Stimulated activated CD4-positive, alpha-beta T cell treated with anti-CD3 and anti-CD28 coated beads, Interleukin-1b, Interleukin-23, amount 100 ng/mL, for 24 hours (primary cell): ENCODE measurements at regions not wholly inside any gene's neighbourhood (a gene's known extent, or its start where the extent isn't known, plus 50 kb on each side); places are given as distances from the start of the nearest gene placed in this dataset.

Experiments used
- DNase-seq, 4 experiments: peaks; one replicate each; pipeline ENCODE4 v3.0.0-alpha.2; 2020; ENCODE audit warnings: low read depth in 4 of 4, low spot score in 1 of 4

- DNase-seq: no peak
Observed at GRCh38 chr1:213921311-213921710, 66.5 kb upstream of the PROX1 start.

- no peak for DNase-seq
Observed at GRCh38 chr1:213921712-213922111, 66.1 kb upstream of the PROX1 start.

DNA sequence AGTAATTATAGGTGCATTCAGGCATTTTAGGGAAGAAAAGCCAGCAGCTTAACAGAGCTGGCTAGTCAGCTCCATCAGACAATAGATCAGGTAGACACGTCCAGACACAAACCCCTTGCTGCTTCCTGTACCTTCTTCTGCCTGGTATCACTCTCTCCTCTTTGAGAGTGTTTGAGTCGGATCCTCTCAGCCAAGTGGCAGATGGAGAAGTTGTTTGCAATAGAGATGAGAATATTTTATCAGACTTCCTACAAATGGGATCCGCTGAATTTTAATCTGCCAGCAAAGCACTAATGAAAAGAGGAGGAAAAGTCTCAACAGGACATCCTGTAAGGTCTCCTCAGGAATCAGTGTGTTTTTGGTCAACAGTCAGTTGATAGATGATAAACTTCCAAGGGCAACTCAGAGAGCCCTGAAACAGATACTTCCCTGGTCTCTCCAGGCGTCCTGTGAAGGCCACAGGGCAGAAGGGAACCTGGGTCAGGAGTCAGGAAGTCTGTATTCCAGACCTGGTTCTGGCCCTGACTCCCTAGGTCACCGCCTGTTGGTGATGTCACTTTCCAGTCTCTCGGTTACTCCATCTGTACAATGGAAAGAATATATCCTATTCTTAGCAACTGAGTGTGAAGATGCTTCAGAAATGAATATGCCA lies 62.1 kb upstream of the PROX1 start:
- DNase-seq: no peak

DNA sequence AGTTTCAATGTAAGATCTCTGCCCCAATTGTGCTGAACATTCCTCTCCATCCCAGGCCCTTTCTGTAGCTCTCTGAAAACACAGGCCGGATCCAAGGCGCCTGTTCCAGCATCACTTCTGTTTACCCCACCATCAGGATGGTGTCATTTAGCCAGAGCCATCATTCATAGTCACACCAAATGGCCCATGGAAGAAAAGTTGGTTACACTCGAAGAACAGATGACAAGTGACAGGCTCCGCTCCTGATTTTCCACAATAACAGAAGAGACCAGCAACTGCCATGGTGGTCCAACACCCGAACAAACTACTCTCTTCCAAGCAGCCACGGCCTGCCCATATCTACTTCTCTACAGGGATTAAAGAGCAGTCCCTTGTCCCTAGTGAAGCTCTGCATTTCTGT lies 59.9 kb upstream of the PROX1 start:
- no peak for DNase-seq

DNA sequence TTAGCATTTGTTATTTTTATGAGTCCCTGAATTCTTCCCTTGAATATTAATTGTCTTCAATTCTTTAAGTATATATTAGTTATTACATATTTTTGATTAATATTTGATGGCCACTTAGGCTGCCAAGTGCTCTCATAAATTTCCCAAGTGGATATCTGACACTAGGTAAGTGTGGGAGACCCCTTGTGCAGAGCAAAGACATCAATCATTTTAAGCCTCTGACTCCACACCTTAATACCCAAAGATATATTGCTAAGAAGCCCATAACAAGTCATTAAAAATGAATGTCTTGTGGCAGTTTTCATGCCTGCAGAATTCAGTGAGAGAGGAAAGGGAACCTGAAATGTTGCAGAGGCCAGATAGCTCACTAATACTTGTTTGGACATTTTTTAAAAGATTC lies 58.4 kb upstream of the PROX1 start:
- no peak for DNase-seq

DNA sequence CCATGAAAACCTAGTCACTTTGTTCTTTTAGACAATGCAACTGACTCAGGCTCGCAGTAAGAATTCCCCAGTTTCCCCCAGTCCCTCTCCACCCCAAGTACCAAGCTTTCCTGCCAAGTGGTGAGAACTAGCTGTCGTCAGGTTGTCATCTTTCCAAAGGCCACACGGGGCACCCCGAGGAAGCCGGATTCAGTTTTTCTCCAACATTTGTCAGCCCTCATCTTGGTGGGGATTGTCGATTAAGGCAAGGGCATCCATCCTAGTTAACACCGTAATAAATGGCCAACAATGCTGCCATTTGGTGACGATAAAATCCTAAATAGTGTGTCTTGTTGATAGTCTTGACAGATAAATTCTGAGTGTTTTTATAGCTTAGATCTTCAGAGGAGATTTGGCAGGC lies 55.9 kb upstream of the PROX1 start:
- no peak for DNase-seq

- no peak for DNase-seq
Observed at GRCh38 chr1:213933336-213933735, 54.4 kb upstream of the PROX1 start.

DNA sequence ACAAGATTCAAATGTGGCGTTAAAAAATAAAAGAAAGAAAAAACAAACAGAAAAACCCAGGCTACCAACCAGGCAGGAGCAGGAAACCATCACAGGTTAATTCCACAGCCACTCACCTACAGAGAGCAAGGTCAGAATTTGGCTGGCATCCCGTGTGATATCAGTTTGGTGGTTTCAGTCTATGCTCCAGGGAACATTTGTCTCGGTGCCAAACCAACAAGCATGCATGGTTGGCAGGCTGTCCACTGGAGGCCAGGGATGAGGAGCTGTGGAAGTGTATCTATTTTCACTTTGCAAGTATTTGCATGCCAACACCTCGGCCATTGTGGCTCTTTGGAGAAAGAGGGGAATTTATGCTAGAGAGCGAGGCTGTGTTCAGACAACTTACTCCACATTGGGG lies 53.1 kb upstream of the PROX1 start:
- DNase-seq: no peak

GRCh38 chr1:213936571-213936970 lies 51.2 kb upstream of the PROX1 start:
- DNase-seq: no peak
